GM12878 (cell line): ENCODE measurements at regions not wholly inside any gene's neighbourhood (a gene's known extent, or its start where the extent isn't known, plus 50 kb on each side); places are given as distances from the start of the nearest gene placed in this dataset.

Experiments used
- ATAC-seq: fragments of 200-7000 bp; cut with Tn5 transposase; 3 replicates; pipeline ENCODE4 v1.9.1; 2020; ENCODE audit warnings: mild to moderate bottlenecking, moderate library complexity
- BruUV-seq: library from RNA; stranded (reverse); fragments of 400-500 nt; replicated peaks from 2 replicates; lab custom pipeline; 2021; lab: Mats Ljungman, UMichigan
- CTCF ChIA-PET: fragments of 300-600 bp; sonication (Branson Sonifier 250); formaldehyde crosslinking; extraction: SDS; loops from one replicate; lab custom pipeline; 2021; ENCODE audit warnings: inconsistent platforms; lab: Yijun Ruan, JAX
- POLR2A ChIA-PET: fragments of 350-600 bp; formaldehyde crosslinking; extraction: SDS; loops from one replicate; lab custom pipeline; 2021; ENCODE audit warnings: inconsistent platforms; lab: Charles Lee
- RAD21 ChIA-PET: fragments of 300-600 bp; sonication (Branson Sonifier 250); formaldehyde crosslinking; loops from one replicate; lab custom pipeline; 2023; ENCODE audit warnings: antibody characterized with exemption; ENCODE audit not compliant: unreplicated experiment; lab: Charles Lee
- SMC1A ChIA-PET: fragments of 300-600 bp; sonication (Branson Sonifier 250); formaldehyde crosslinking; loops from one replicate; lab custom pipeline; 2023; ENCODE audit not compliant: unreplicated experiment, uncharacterized antibody; lab: Charles Lee
- DNase-seq: peaks from one replicate; pipeline ENCODE4 v3.0.0-alpha.2; 2011; ENCODE audit warnings: low read depth, low spot score
- FAIRE-seq: peaks from 3 replicates; lab custom pipeline; 2011; peaks lifted over from hg19 to GRCh38; lab: Jason Lieb, UNC
- H2AFZ ChIP-seq: 2 replicates; pipeline ENCODE4 v1.6.0; 2011; ENCODE audit warnings: low read depth, low read length, control low read depth; ENCODE audit not compliant: control insufficient read depth
- H3K27ac ChIP-seq: 2 replicates; pipeline ENCODE4 v1.5.1; 2011; ENCODE audit warnings: control low read depth; ENCODE audit not compliant: control insufficient read depth, insufficient read depth
- H3K27me3 ChIP-seq, 2 experiments: replicated peaks in 1 of 2; 2 replicates each; pipeline versions ENCODE4 v1.6.0 to v1.6.1; 2011; ENCODE audit warnings: low read length in 1 of 2; ENCODE audit not compliant: control insufficient read depth in 2 of 2, insufficient read depth in 2 of 2
- H3K36me3 ChIP-seq, 2 experiments: 2 replicates each; pipeline ENCODE4 v1.5.1; 2011; ENCODE audit warnings: low read length in 1 of 2; ENCODE audit not compliant: control insufficient read depth in 2 of 2, insufficient read depth in 2 of 2
- H3K4me1 ChIP-seq: 2 replicates; pipeline ENCODE4 v1.6.1; 2011; ENCODE audit warnings: mild to moderate bottlenecking, low read length, moderate library complexity, mixed read lengths; ENCODE audit not compliant: control insufficient read depth, insufficient read depth
- H3K4me2 ChIP-seq: 2 replicates; pipeline ENCODE4 v1.6.0; 2011; ENCODE audit warnings: control low read depth; ENCODE audit not compliant: control insufficient read depth, insufficient read depth
- H3K4me3 ChIP-seq: fragments of 200-600 bp; sonication (generic); 2 replicates; pipeline ENCODE4 v1.5.1; 2016
- H3K79me2 ChIP-seq: 2 replicates; pipeline ENCODE4 v1.6.0; 2011; ENCODE audit warnings: low read length; ENCODE audit not compliant: control insufficient read depth, insufficient read depth
- H3K9ac ChIP-seq: 2 replicates; pipeline ENCODE4 v1.8.0; 2011; ENCODE audit warnings: low read length, control low read depth, mixed read lengths; ENCODE audit not compliant: control insufficient read depth, insufficient read depth
- H3K9me3 ChIP-seq: replicated peaks from 3 replicates; pipeline ENCODE4 v1.5.1; 2011; ENCODE audit warnings: mild to moderate bottlenecking, low read length; ENCODE audit not compliant: control insufficient read depth, insufficient read depth
- H4K20me1 ChIP-seq: 2 replicates; pipeline ENCODE4 v1.6.0; 2011; ENCODE audit not compliant: control insufficient read depth, insufficient read depth
- BACH1 ChIP-seq: fragments of 450-650 bp; IDR thresholded peaks from 2 replicates; pipeline ENCODE4 v1.6.1; 2017; ENCODE audit warnings: mild to moderate bottlenecking, borderline replicate concordance
- BCL11A ChIP-seq: IDR thresholded peaks from 2 replicates; pipeline ENCODE4 v1.6.1; 2011; ENCODE audit warnings: low read depth, low read length
- BHLHE40 ChIP-seq, 2 experiments: fragments of 450-650 bp in 1 of 2; IDR thresholded peaks; 2 replicates each; pipeline ENCODE4 v1.6.1; 2011 to 2017; ENCODE audit warnings: low read depth in 2 of 2, borderline replicate concordance in 1 of 2, improper control_type of control experiment in 1 of 2, low read length in 1 of 2, mild to moderate bottlenecking in 1 of 2
- CBX3 ChIP-seq: fragments of 200-600 bp; sonication (generic); IDR thresholded peaks from 2 replicates; pipeline ENCODE4 v1.6.1; 2016; ENCODE audit warnings: low read depth, borderline replicate concordance
- CEBPZ ChIP-seq: fragments of 150-350 bp; IDR thresholded peaks from 2 replicates; pipeline ENCODE4 v1.6.1; 2016; ENCODE audit warnings: low read depth, low read length
- DPF2 ChIP-seq: fragments of 450-650 bp; IDR thresholded peaks from 2 replicates; pipeline ENCODE4 v1.6.1; 2017; ENCODE audit warnings: mild to moderate bottlenecking
- E4F1 ChIP-seq: fragments of 450-650 bp; IDR thresholded peaks from 2 replicates; pipeline ENCODE4 v1.6.1; 2018; ENCODE audit warnings: borderline replicate concordance, mild to moderate bottlenecking; ENCODE audit not compliant: partially characterized antibody
- ESRRA ChIP-seq: IDR thresholded peaks from 2 replicates; pipeline ENCODE4 v1.6.1; 2012; ENCODE audit warnings: mild to moderate bottlenecking, low read length, improper control_type of control experiment
- MYC ChIP-seq: IDR thresholded peaks from 2 replicates; pipeline ENCODE4 v1.6.1; 2011; ENCODE audit warnings: mild to moderate bottlenecking, low read length, moderate library complexity, inconsistent platforms; ENCODE audit not compliant: insufficient read depth, insufficient replicate concordance, insufficient read length, severe bottlenecking
- REST ChIP-seq: IDR thresholded peaks from 2 replicates; pipeline ENCODE4 v1.6.1; 2012; ENCODE audit warnings: mild to moderate bottlenecking, low read depth, low read length
- ZBTB4 ChIP-seq: fragments of 450-650 bp; formaldehyde crosslinking; IDR thresholded peaks from 2 replicates; pipeline ENCODE4 v1.4.0; 2022; ENCODE audit warnings: mild to moderate bottlenecking, moderate library complexity
- WGBS: methylation state at CpG from one replicate; pipeline ENCODE4 v1.1.6; 2016; ENCODE audit warnings: low lambda C conversion rate; ENCODE audit not compliant: insufficient replicate concordance, insufficient coverage; ENCODE audit errors: missing lambda C conversion rate; 5-methylcytosine and 5-hydroxymethylcytosine counted together
- in situ Hi-C: fragments of 300-500 bp; cut with MboI; formaldehyde crosslinking; loops from 9 replicates; pipeline ENCODE4 v1.14.3; 2018; ENCODE audit warnings: mixed read lengths
- intact Hi-C: fragments of 100-400 bp; cut with micrococcal nuclease; formaldehyde crosslinking; loops from one replicate; pipeline ENCODE4 v1.14.2; 2022; ENCODE audit not compliant: unreplicated experiment

GRCh38 chr2:18682681-18683080 lies 93.3 kb upstream of the NT5C1B start:
- Histone ChIP-seq H3K79me2 (no peaks in the 10 kb centered on the region), H3K4me3 (no peak overlapping the region), H3K36me3 (no peaks in the 10 kb centered on the region), H3K27ac (no peak overlapping the region), H3K4me2 (no peak overlapping the region), H3K27me3 (no peaks in the 10 kb centered on the region; a peak in 1 of 4 replicates), H2AFZ (no peak overlapping the region), H3K9ac (no peak overlapping the region), H4K20me1 (no peaks in the 10 kb centered on the region), H3K4me1 (no peaks in the 10 kb centered on the region), H3K9me3 (no peaks in the 10 kb centered on the region)
- FAIRE-seq, result no peak
- DNase-seq, result no peak
- in situ Hi-C loops (no loop called here), intact Hi-C loops (no loop called here)
- ChIA-PET SMC1A (no interaction called here), RAD21 (interaction anchor here (0.6 kb wide), 1 partner anchor 1179 kb away, joined by 3 read pairs; no protein-coding TSS in a partner anchor), POLR2A (no interaction called here), CTCF (no interaction called here)
- 25% methylated on average over 1 of the region's 1 CpG for WGBS
- ATAC-seq, result no peak
- no TSS peak for BruUV-seq
- TF ChIP-seq CBX3, result no peak
- TF ChIP-seq ZBTB4 (CRISPR knock-in tag), result no peak
- TF ChIP-seq REST, result no peak
- TF ChIP-seq BCL11A, result no peak
- no peak for TF ChIP-seq ESRRA
- TF ChIP-seq E4F1, result no peak
- TF ChIP-seq BACH1, result no peak
- TF ChIP-seq DPF2, result no peak
- no peak for TF ChIP-seq MYC
- no peak for TF ChIP-seq BHLHE40 (IDR thresholded peaks at IDR 0.05; ENCODE audit: borderline replicate concordance in 1 of 2, low read depth in 2 of 2, low read length in 1 of 2)
- no peak for TF ChIP-seq CEBPZ
